HT-29 (cell line): ENCODE measurements at regions not wholly inside any gene's neighbourhood (a gene's known extent, or its start where the extent isn't known, plus 50 kb on each side); places are given as distances from the start of the nearest gene placed in this dataset.
"Not testable (repeated sequence)": the region's sequence is repeated elsewhere in the genome, so short reads cannot be mapped to it uniquely, and the experiment has no call there.

Source experiments
- DNase-seq: peaks from one replicate; pipeline ENCODE4 v3.0.0-alpha.2; 2015; ENCODE audit warnings: low spot score

GRCh38 chr13:49859560-49859959, 67.1 kb upstream of the KPNA3 start:
- DNase-seq, result no peak

- DNase-seq, result peak; percentile 28
These were observed 65.8 kb upstream of the KPNA3 start for GRCh38 chr13:49858178-49858856.

GRCh38 chr13:49855930-49856329, 63.4 kb upstream of the KPNA3 start:
- peak; percentile 73 for DNase-seq

- no peak for DNase-seq
These were observed 61.1 kb upstream of the KPNA3 start for GRCh38 chr13:49853535-49853934.

GRCh38 chr13:49852460-49852859, 60.0 kb upstream of the KPNA3 start:
- DNase-seq, result not testable (repeated sequence)

GRCh38 chr13:49844181-49844580, 51.7 kb upstream of the KPNA3 start:
- no peak for DNase-seq
